Middle frontal gyrus (tissue), 1 donor: ENCODE measurements at regions not wholly inside any gene's neighbourhood (a gene's known extent, or its start where the extent isn't known, plus 50 kb on each side); places are given as distances from the start of the nearest gene placed in this dataset.

Experiments
- DNase-seq: peaks from one replicate; pipeline ENCODE4 v3.0.0-alpha.2; 2015; ENCODE audit warnings: low spot score; ENCODE audit errors: extremely low spot score

DNA sequence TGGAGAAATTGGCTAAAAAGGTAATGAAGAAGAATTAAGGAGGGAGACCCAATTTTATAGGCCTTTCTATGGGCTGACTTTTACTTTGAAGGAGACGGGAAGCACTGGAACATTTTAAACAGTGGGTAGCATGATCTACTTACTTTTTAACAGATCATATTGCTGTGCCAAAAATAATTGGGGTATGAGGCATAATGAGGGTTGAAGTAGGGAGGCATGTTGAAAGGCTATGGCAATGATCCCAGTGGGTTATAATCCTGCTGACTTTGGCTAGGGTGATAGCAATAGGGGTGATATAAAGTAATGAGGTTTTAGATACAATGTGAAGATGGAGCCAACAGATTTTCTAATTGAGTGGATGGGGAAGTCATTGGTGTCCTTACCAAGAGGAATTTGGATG is 73.2 kb downstream of the GPR37 start:
- no peak for DNase-seq

DNA sequence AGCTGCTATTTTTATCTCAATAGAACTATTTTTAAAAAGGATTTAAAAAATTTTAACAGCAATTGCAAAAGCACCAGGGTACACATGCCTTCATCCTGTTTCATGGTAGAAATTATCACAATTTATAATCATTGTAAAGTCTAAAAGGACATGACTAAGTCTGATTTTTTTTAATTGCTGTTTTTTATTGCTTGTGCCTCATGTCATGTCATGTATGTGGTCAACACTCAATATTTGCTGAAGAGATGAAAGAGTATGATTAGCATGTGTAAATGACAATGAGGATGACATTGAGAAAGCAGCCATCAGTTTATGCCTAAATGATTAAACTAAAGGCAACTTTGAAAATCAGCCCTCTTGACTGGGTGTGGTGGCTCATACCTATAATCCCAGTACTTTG is 74.8 kb downstream of the GPR37 start:
- no peak for DNase-seq

DNA sequence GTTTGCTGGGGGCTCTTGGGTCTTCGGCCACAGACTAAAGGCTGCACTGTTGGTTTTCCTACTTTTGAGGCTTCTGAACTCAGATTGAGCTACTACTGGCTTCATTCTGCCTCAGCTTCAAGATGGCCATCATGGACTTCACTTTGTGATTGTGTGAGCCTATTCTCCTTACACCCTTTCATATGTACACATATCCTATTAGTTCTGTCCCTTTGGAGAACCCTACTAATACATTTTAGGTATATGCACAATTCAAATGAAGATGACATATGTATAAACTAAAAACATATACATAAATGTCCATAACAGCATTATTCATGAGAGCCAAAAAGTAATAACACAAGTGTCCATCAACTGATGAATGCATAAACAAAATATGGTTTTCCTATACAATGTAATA is 75.7 kb downstream of the GPR37 start:
- no peak for DNase-seq

DNA sequence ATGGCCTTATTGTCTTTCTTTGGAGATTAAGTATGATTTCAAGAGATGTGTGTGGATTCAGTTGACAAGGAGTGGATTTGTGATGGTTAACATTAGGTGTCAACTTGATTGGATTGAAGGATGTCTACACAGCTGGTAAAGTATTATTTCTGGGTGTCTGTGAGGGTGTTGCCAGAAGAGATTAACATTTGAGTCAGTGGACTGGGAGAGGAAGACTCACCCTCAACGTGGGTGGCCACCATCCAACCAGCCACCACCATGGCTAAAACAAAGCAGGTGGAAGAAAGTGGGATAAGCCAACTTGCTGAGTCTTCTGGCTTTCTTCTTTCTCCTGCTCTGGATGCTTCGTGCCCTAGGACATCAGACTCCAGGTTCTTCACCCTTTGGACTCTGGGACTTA is 76.1 kb downstream of the GPR37 start:
- no peak for DNase-seq

DNA sequence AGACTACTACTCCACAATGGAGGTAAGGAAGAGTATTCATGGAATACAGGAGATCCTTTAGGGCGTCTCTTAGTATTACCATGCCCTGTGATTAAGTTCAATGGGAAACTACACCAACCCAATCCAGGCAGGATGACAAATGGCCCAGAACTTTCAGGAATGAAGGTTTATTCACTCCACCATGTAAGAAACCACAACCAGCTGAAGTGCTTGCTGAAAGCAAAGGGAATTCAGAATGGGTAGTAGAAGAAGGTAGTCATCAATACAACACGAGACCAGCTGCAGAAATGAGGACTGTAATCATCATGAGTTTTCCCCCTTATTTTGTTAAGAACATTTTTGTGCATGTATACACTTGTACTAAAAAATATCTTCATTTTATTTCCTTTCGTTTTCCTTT is 76.6 kb downstream of the GPR37 start:
- DNase-seq = no peak

DNA sequence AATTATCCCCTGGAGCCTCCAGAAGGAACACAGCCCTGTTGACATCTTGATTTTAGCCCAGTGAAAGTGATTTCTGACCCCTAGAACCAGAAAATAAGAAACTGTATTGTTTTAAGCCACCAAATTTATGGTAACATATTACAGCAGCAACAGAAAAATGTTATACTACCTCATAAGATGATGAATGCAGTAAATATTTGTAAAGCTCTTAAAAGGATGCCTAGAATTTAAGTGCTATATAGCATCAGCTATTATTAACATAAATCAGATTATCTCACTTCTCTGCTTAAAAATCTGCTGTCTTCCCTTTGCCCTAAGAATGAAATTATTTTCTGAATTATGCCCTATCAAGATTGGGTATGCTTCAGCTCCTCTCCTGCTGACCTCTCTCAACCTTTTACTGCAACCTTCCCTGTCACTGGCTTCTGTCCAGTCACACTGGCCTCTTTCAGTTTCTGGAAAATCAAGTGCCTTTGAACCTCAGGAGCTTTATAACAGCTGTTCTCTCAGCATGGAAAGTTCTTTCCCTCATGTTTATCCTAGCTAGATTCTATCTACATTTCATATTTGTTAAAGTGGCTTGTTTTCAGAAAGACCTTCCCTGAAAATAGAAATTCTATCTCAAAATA is 78.9 kb downstream of the GPR37 start:
- DNase-seq = no peak

DNA sequence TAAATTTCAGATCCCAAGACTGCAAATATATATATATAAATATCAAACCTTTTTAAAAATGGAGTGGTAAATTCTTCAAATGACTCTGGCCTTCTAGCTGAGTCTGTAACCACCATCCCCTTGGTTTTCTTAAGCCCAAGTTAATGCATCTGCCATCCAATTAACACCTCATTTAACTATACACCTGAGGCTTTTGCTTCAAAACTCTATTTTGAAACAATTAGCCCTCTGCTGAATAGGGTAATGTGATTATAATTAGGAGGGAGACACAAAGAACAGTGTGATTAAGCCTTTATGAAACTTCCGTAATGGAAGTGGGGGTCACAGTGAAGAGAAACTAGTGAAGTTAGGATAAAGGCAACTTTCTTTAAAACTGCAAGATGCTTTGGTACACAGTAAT is 83.6 kb downstream of the GPR37 start:
- no peak for DNase-seq

DNA sequence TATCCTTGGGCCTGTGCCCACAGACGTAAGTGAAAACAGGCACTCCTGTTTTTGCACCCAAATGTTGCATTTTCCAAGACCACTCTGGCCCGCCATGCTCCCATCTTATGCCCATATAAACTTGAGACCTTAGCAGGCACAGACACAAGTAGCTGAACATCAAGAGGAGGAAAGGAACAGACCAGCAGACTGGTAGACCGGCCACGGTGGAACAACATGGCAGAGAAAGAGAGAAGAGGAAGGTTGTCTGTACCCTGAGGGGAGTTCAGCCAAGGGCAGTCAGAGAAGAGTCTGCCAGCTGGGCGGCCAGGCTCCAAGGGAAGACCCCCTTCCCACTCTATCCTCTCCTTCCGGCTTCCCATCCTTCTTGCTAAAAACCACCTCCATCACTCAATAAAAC is 85.3 kb downstream of the GPR37 start:
- no peak for DNase-seq

DNA sequence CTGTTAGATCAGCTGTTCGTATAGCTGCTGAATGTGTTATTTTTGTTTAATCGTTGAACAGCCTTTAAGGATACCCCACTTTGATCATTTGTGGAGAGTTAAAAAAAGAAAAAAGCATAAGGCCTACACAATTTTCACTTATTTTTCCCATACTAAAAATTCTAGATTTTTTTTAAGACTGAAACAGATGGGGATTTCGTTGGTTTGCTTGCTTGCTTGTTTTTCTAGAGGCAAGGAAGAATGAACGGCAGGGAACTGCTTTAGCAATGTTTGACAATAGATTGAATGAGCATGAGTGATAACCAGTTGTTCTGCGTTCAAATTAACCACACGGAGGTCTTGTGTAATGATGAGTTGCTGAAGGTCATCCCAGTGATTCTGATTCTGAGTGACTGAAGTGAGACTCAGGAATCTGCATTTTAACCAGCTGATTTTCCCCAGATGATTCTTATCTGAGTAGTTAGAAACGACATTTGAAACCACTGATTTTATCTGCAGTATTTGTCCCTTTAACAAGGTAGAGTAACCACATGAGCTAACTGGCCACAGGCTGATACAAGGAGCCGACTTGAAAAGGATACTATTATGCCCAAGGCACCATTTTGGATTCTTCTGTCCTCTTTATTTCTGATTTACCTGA is 85.9 kb downstream of the GPR37 start:
- no peak for DNase-seq

DNA sequence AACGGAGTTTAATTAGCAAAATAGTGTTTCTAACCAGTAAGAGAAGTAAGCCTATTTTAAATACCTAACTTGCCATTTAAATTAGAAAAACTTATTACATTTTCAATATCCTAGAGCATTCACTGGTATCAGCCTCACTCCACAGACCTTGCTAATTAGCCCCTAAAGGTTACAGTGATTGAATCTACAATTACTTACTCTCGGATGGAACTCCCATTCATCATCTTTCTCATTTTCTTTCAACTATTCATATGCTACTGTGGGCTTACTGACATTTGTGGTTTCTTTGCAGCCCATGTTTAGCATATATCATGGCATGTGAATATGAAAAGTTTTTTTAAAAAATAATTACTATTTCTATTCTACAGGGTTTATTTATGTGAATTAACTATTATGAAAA is 86.4 kb downstream of the GPR37 start:
- no peak for DNase-seq

DNA sequence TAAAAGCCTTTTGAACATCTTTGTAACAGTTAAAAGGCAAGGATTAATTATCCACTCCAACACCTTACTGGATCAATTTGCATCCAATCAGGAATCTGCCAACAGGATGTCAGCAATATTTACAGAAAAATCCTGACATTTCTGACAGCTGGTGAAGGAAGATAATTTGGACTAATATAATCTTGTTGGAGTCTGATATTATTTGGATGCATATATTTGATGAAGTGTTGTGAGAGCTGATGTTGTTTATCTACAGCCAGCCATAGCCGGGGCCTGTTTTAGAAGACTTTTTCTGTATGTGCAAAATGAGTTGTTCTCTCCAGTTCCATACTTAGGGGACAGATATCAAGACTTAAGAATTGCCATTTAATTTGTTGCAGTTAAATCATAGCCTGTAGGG is 91.1 kb downstream of the GPR37 start:
- no peak for DNase-seq

DNA sequence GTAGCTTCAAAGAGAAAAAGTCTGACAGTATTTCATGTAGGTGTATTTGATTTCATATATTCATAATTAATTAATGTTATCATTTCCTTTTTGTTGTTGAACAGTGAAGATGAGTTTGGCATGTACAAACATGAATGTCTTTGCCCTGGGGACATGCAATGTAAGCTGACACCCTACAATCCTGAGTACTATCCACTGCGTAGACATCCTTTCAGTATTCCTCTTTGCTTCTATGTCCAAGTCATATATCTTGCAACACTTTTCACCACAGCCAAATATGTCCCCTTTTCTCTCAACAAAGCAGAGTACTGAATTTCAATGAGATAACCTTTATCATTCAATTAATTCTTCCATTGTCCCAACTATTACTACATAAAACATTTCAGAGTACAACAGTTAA is 93.6 kb downstream of the GPR37 start:
- DNase-seq = no peak

DNA sequence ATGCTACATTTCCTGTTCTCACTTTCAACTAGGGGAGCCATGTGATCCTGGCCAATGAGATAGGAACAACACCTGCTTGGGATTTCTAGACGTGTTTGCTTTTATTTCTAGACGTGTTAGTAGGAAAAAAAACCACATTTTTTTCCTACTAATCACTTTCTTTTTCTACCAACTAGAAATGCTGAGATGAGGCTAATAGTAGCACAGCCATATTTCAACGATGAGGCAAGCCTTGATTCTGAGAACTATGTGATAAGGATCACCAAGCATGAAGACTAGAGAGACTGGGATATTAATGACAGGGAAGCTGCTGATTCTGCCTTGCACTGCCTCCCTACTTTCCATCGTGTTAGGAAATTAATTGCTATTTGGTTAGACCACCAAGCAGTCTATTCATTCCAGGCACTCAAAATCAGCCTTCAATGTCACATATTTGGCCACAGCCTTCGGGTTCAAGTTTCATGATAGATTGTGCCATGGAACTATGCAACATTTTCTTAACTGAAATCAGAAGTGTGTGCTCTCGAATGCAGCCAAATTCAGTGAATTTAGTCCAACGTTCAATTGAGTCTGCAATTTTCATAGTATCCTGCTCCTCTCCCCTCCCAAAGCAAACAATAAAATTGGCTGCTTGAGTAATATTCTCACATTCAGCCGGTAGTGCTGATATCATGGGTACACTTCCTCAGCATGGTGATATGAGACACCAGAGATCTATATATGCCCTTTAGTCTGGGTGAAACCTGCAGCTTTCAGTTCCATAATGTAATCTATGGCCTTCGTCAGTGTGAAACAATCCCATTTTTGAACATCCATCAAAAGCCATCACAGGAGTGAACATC is 98.1 kb downstream of the GPR37 start:
- no peak for DNase-seq

DNA sequence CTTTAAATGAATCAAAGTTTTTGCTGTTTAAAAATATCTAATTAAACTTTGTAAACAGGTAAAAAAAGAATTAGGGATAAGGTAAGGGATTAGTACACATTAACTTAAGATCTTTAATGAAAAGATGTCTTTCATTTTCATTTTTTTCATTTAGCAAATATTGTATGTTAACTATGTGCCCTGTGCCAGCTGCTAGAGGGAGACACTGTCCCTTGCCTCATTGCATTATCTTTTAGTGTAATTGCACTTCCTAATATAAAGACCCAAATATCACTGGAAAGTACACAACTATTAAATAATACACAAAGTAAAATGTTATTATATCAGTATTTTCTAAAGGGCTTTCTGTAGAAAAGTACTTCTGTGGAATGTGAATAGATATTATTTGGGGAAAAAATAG is 102.7 kb downstream of the GPR37 start:
- no peak for DNase-seq

DNA sequence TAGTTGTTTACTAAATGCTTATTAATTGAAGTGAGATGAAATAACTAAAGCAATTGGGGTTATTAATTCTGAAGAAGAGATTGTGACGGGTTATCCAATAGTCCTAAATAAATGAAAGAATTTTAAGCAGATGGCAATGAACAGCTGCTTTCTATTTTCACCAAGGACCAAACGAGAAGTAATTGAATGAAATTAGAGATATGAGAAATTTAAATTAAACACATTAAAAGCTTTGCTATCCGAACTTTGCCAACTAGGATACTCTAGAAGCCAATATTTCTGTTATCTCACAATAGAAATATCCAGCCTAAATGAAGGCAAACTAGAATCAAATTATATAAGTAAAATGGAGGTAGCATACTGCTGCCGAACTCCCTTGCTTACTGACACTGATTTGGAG is 103.2 kb downstream of the GPR37 start:
- DNase-seq = no peak

DNA sequence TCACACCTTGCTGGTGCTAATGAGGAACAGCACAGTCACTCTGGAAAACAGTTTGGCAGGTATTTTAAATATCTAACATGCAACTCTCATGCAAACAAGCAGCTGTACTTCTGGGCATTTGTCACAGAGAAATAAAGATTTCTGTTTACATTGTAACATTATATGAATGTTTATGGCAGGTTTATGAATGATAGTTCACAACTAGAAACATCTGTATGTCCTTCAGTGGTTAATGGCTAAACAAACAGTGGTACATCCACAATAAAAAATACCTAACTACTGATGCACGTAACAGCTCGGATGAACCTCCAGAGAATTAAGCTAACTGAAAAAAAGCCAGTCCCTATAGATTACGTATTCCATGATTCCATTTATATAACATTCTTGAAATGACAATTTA is 109.6 kb downstream of the GPR37 start:
- DNase-seq = no peak

DNA sequence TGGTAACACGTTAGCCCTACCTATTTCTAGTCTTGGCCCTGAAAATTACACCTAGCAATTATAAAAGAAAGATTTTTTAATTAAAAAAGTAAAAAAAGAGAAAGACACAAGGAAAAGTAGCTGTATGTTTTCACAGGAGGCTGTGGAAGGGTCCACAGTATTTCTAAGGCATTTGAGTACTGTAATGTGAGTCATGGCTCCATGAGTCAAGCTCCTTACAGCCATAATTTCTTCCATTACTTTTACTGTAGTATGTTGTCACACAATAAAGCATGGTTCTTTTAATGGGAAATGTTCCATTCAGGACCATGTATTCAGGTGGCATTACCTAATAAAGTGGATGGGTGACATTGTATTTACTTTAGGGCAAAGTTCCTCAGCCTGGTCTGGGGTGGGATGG is 113.4 kb downstream of the GPR37 start:
- DNase-seq = no peak

DNA sequence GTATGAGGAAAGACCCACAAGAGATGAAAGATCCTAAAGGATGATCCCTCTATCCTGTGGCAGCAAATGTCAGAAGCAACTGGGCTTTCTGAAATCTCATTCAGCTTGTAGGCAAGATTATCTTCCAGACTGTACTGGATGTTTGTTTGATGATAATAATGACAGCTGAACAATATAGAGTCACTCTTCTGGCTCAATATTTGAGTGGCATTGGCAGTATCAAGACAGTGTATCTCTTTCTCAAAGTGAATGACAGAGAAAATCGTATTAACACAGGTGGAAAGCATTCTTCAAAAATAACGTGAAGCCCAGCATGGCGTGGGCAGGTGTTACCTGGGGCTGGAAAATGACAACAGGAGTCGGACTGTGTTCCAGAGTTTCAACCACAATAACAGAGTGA is 114.5 kb downstream of the GPR37 start:
- no peak for DNase-seq

DNA sequence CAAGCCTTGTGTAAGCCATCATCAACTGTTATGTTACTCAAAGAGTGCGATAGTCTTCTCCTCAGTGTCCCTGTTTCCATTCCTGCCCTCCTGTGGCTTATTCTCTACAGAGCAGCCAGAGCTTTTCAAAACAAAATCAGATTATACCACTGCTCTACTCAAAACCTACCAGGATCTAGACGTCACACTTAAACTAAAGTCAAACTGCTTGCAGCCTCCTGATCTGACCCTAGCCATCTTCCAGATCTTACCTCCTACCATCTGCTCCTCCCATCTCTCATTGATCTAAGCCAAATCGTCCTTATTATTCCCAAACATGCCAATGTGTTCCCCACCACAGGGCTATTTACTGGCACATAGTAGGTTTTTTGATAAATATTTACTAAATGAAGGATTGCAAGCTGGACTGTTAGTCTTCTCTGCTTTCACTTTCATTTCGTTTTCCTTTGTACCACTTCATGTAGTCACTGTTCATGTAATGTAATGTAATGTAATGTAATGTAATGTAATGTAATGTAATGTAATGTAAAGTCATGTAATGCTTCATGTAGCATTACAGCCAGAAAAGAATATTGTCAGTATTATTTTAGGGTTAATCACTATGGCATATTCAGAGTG is 116.1 kb downstream of the GPR37 start:
- DNase-seq = no peak

DNA sequence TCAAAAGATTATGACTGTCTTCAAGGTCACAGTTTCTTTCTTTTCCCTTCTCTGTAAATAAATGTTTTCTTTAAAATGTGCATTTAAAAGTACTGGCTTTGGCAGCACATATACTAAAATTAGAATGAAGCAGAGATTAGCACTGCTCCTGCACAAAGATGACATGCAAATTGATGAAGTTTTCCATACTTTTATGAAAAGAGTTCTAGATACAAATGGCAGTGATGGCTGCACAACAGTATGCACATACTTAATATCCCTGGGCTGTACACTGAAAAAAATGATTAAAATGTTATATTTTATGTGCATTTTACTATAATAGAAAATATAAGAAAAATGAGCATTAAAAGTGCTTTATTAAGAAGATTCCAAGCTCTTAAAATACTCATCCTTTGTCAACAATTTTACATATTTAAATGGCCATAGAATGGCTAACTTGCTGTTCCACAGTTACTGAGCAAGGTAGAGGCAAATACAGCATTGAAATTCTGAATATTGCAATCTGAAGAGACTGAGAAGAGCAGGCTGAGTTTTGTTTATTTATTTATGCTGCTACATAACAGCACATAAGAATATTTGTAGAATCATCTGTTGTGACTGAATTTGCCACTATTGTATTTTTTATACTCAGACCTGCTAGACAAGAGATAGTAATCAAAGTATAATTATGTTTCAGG is 117.8 kb downstream of the GPR37 start:
- DNase-seq = no peak

DNA sequence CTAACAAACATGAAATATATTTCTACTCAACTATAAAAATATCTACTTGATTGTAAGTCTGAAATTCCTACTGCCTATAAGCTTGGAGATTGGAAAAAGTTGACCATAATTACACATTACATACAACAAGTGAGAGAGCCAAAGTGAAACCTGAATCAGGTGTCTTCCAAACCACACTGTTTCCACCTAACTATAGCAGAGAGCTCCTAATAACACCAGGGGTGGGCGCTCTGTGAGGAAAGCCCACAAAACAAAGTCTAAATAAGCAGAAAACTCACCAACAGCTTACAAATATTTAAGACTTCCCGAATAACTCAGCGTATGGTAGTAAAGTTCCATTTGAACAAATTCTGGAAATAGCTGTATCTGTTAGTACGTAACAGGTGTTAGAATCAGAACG is 119.9 kb downstream of the GPR37 start:
- DNase-seq = no peak

DNA sequence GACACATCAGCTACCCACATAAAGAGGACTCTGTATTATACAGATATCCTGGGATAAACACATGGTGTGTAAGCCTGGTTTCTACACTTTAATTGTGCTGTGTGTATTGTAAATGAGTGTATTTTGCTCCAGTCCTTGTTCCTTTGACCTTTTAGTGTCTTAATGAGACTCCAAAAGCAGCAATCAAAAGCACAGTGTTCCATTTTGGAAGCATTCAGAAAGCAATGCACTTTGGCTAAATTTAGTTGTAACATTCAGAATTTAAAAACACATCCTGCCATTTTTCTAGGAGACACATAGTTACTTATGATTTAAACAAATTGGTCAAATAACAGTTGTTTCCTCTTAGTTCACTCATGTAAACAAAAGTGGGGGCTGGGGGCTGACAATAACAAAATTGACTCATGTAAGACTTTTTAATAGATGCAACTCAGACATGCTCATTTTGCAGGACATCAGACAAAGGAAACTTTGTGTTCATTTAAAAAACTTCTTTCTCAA is 122.2 kb downstream of the GPR37 start:
- DNase-seq = no peak
